Muscle of leg (tissue), 3 donors: ENCODE measurements at regions not wholly inside any gene's neighbourhood (a gene's known extent, or its start where the extent isn't known, plus 50 kb on each side); places are given as distances from the start of the nearest gene placed in this dataset.
"Not testable (repeated sequence)": the region's sequence is repeated elsewhere in the genome, so short reads cannot be mapped to it uniquely, and the experiment has no call there.

Source experiments
- DNase-seq: peaks from one replicate; pipeline ENCODE4 v3.0.0; 2013
- H3K27ac ChIP-seq: one replicate; pipeline ENCODE4 v1.5.1; 2013; ENCODE audit warnings: mild to moderate bottlenecking, low read length, control low read depth
- H3K27me3 ChIP-seq: one replicate; pipeline ENCODE4 v1.6.1; 2013; ENCODE audit warnings: low read length; ENCODE audit not compliant: control insufficient read depth, insufficient read depth
- H3K36me3 ChIP-seq: one replicate; pipeline ENCODE4 v1.6.1; 2013; ENCODE audit warnings: low read length; ENCODE audit not compliant: control insufficient read depth, insufficient read depth
- H3K4me1 ChIP-seq: one replicate; pipeline ENCODE4 v1.6.1; 2013; ENCODE audit warnings: low read length; ENCODE audit not compliant: control insufficient read depth, insufficient read depth
- H3K4me3 ChIP-seq: one replicate; pipeline ENCODE4 v1.5.1; 2013; ENCODE audit warnings: low read length, control low read depth
- H3K9me3 ChIP-seq: replicated peaks from 2 replicates; pipeline ENCODE4 v1.6.1; 2013; ENCODE audit warnings: low read depth, low read length; ENCODE audit not compliant: control insufficient read depth
- WGBS: methylation state at CpG from one replicate; pipeline ENCODE4 v1.1.5; 2013; ENCODE audit warnings: missing lambda C conversion rate; ENCODE audit not compliant: insufficient coverage; 5-methylcytosine and 5-hydroxymethylcytosine counted together

DNA sequence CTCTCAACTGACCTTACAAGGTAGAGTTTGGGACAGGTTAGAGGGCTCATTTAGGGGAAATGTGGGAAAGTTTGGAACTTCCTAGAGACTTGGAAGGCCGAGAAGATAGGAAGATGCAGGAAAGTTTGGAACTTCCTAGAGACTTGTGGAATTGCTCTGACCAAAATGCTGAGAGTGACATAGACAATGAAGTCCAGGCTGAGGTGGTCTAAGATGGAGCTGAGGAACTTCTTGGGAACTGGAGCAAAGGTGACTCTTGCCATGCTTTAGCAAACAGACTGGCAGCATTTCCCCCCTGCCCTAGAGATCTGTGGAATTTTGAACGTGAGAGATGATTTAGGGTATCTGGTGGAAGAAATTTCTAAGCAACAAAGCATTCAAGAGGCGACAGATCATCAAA, 258.9 kb upstream of the GULP1 start:
- 14% methylated on average over 1 of the region's 3 CpGs for WGBS

DNA sequence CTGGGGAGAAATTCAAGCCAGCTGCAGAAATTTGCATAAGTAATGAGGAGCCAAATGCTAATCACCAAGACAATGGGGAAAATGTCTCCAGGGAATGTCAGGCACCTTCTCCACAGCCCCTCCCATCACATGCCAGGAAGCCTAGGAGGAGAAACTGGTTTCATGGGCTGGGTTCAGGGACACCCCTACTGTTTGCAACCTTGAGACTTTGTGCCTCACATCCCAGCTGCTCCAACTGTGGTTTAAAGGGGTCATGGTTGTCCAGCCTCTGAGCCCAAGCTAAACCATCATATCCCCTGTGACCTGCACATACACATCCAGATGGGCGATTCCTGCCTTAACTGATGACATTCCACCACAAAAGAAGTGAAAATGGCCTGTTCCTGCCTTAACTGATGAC, 258.4 kb upstream of the GULP1 start:
- H3K9me3 ChIP-seq, H3K27me3 ChIP-seq, H3K27ac ChIP-seq, H3K4me3 ChIP-seq, H3K36me3 ChIP-seq, DNase-seq, H3K4me1 ChIP-seq: not testable (repeated sequence)
- WGBS = 60% methylated on average over 1 of the region's 1 CpG

More for the DNA sequence above, 258.9 kb upstream of the GULP1 start:
- H3K9me3 ChIP-seq = no peaks in the 10 kb centered on the region
- H3K27ac ChIP-seq = no peak overlapping the region
- no peaks in the 10 kb centered on the region for H3K4me1 ChIP-seq
- DNase-seq = no peak
- H3K4me3 ChIP-seq = no peak overlapping the region
- no peaks in the 10 kb centered on the region for H3K36me3 ChIP-seq
- no peaks in the 10 kb centered on the region for H3K27me3 ChIP-seq

DNA sequence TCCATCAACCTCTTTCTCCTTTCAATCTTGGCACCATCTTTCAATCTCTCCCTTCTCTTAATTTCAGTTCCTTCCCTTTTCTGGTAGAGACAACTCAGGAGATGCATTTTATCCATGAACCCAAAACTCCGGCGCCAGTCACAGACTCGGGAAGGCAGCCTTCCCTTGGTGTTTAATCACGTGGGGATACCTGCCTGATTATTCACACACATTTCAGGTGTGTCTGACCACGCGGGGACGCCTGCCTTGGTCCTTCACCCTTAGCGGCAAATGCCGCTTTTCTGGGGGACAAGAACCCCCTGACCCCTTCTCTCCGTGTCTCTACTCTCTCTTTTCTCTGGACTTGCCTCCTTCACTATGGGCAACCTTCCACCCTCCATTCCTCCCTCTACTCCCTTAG, 257.6 kb upstream of the GULP1 start:
- DNase-seq, H3K36me3 ChIP-seq, H3K27ac ChIP-seq, H3K4me1 ChIP-seq, H3K9me3 ChIP-seq, H3K4me3 ChIP-seq, H3K27me3 ChIP-seq: not testable (repeated sequence)
- WGBS = 82% methylated on average over 10 of the region's 10 CpGs

DNA sequence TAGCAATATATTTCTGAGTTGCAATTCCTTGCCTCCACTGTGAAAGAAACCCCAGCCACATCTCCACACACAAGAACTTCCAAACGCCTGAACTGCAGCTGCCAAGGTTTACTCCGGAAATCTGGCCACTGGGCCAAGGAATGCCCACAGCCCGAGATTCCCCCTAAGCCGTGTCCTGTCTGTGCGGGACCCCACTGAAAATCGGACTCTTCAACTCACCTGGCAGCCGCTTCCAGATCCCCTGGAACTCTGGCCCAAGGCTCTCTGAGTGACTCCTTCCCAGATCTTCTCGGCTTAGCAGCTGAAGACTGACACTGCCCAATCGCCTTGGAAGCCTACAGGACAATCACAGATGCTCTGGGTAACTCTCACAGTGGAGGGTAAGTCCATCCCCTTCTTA, 256.3 kb upstream of the GULP1 start:
- H3K27me3 ChIP-seq, H3K27ac ChIP-seq, H3K36me3 ChIP-seq, DNase-seq, H3K9me3 ChIP-seq, H3K4me3 ChIP-seq, H3K4me1 ChIP-seq: not testable (repeated sequence)
- 82% methylated on average over 9 of the region's 9 CpGs for WGBS

DNA sequence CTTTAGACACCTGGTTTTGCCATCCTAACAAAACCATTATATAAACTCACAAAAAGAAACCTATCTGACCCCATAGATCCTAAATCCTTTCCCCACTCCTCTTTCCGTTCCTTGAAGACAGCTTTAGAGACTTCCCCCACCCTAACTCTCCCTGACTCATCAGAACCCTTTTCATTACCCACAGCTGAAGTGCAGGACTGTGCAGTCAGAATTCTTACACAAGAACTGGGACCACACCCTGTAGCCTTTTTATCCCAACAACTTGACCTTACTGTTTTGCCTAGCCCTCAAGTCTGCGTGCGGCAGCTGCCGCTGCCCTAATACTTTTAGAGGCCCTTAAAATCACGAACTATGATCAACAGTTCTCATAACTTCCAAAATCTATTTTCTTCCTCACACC, 254.9 kb upstream of the GULP1 start:
- not testable (repeated sequence) for H3K27ac ChIP-seq, H3K27me3 ChIP-seq, DNase-seq, H3K9me3 ChIP-seq, H3K36me3 ChIP-seq, H3K4me1 ChIP-seq, H3K4me3 ChIP-seq
- WGBS = 86% methylated on average over 5 of the region's 5 CpGs

DNA sequence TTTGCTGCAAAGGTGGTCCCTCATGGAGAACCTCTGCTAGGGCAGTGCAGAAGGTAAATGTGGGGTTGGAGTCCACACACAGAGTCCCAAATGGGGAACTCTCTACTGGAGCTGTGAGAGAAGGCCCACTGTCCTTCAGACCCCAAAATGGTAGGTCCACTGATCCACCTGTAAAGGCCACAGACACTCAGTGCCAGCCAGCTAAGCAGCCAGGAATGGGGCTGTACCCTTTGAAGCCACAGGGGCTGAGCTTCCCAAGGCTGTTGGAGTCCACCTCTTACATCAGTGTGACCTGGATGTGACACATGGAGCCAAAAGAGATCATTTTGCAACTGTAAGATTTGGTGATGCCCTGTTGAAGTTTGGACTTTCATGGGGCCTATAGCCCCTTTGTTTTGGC, 252.4 kb upstream of the GULP1 start:
- no peaks in the 10 kb centered on the region for H3K4me1 ChIP-seq
- no peaks in the 10 kb centered on the region for H3K27me3 ChIP-seq
- no peaks in the 10 kb centered on the region for H3K36me3 ChIP-seq
- no peak overlapping the region for H3K27ac ChIP-seq
- H3K9me3 ChIP-seq = no peaks in the 10 kb centered on the region
- no peak for DNase-seq
- H3K4me3 ChIP-seq = no peak overlapping the region

DNA sequence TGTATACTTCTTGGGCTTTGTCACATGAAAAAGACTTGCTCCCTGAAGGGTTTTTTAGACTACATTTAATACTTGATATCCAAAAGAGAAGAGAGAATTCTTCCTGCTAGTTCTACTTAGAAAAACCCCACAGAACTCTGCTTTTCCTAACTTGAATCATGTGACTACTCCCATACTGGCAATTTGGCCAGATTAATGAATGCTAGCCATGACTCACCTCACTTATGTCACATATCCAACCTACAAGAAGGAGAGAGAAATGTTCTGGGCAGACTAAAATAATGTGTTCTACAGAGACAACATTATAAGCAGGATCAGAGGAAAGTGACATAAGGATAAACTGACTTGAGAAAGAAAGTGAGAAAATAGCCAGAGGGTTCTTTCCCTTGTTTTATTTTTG, 249.3 kb upstream of the GULP1 start:
- peak; percentile 77 for DNase-seq

DNA sequence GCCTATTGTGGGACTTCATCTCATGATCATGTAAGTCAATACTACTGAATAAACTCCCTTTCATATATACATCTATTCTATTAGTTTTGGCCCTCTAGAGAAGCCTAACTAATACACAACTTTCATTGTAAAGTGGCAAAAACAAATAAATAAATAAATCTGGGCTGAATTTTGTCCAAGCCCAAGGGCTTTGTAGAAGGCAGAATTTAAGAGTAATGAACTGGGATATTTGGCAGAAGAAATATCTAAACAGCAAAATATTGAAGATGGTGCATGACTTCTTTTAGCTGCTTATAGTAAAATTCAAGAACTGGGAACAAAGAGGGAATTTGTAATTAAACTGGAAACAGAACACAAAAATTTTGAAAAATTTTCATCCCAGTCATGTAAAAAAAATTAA, 246.7 kb upstream of the GULP1 start:
- peaks cover 2% of the 10 kb centered on the region for H3K9me3 ChIP-seq
- H3K4me3 ChIP-seq = no peak overlapping the region
- no peak overlapping the region for H3K27ac ChIP-seq
- H3K36me3 ChIP-seq = no peaks in the 10 kb centered on the region
- DNase-seq = no peak
- no peaks in the 10 kb centered on the region for H3K27me3 ChIP-seq
- H3K4me1 ChIP-seq = no peaks in the 10 kb centered on the region

More for the DNA sequence above, 249.3 kb upstream of the GULP1 start:
- no peaks in the 10 kb centered on the region for H3K36me3 ChIP-seq
- no peak overlapping the region for H3K4me3 ChIP-seq
- H3K27me3 ChIP-seq = no peaks in the 10 kb centered on the region
- peaks cover 2% of the 10 kb centered on the region for H3K9me3 ChIP-seq
- no peak overlapping the region for H3K27ac ChIP-seq
- no peaks in the 10 kb centered on the region for H3K4me1 ChIP-seq

DNA sequence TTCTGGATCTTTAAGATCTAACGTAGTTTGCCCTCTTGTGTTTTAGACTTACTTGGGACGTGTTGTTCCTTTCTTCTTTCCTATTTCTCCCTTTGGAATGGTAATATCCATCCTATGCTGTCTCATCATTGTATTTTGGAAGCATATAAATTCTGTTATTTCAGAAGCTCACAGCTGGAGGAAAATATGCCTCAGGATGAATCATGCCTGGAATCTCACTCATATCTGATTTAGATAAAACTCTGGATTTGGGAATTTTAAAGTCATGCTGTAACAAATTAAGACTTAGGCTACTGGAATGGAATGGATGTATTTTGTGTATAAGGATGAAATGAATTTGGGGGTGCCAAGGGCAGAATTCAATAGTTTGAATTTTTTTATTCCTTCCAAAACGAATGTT, 245.2 kb upstream of the GULP1 start:
- peak; percentile 46 for DNase-seq
- H3K9me3 ChIP-seq = peaks cover 2% of the 10 kb centered on the region
- no peaks in the 10 kb centered on the region for H3K27me3 ChIP-seq
- H3K4me3 ChIP-seq = no peak overlapping the region
- H3K27ac ChIP-seq = no peak overlapping the region
- no CpG with 5 or more reads among the region's 3 CpGs for WGBS
- H3K36me3 ChIP-seq = no peaks in the 10 kb centered on the region
- H3K4me1 ChIP-seq = no peaks in the 10 kb centered on the region

DNA sequence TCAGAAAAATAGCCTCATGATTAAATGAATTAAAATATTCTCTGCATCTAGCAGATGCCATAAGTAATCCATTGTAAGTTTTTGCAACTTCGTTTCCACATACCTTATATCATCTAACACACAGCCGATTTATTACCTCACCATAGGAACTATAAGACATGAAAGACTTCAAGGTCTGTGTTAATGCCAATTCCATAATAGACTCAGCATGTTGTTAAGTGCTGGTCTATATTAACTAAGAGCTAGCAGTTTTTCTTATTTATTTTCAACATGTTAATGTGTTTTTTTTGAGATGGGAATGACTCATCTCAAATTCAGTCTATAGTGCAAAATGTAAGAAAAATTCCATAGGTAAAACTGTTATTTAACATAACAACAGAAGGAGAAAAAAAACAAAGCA, 243.9 kb upstream of the GULP1 start:
- no peak overlapping the region for H3K4me3 ChIP-seq
- no peaks in the 10 kb centered on the region for H3K27me3 ChIP-seq
- DNase-seq = no peak
- no peaks in the 10 kb centered on the region for H3K36me3 ChIP-seq
- H3K4me1 ChIP-seq = no peaks in the 10 kb centered on the region
- no peak overlapping the region for H3K27ac ChIP-seq
- peaks cover 2% of the 10 kb centered on the region for H3K9me3 ChIP-seq
- no CpG with 5 or more reads among the region's 2 CpGs for WGBS

DNA sequence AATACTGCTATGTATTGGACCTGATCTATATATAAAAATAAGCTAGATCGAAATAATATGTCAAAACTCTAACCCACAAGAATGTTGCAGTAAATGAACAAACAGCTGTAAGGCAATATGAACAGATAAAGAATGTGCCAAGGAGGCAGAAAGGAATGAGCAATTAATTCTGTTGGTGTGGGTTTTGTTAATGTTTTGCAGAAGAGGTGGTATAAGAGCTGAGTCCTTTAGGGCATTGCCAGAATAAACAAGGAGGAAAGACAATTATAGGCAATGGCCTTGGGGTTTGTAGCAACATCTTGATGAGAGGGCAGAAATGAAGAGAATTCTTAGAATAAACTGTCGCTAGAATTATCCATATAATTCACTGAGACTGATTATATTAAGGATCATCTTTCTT, 240.9 kb upstream of the GULP1 start:
- Histone ChIP-seq H3K27ac (no peak overlapping the region), H3K4me3 (no peak overlapping the region), H3K9me3 (no peaks in the 10 kb centered on the region), H3K4me1 (no peaks in the 10 kb centered on the region), H3K36me3 (no peaks in the 10 kb centered on the region), H3K27me3 (no peaks in the 10 kb centered on the region)
- no CpG with 5 or more reads among the region's 2 CpGs for WGBS
- DNase-seq = no peak
